NCI-H510A (cell line): ENCODE measurements at regions not wholly inside any gene's neighbourhood (a gene's known extent, or its start where the extent isn't known, plus 50 kb on each side); places are given as distances from the start of the nearest gene placed in this dataset.

ENCODE experiments used
- DNase-seq: peaks from one replicate; lab custom pipeline; 2025; lab: John Stamatoyannopoulos, UW

DNA sequence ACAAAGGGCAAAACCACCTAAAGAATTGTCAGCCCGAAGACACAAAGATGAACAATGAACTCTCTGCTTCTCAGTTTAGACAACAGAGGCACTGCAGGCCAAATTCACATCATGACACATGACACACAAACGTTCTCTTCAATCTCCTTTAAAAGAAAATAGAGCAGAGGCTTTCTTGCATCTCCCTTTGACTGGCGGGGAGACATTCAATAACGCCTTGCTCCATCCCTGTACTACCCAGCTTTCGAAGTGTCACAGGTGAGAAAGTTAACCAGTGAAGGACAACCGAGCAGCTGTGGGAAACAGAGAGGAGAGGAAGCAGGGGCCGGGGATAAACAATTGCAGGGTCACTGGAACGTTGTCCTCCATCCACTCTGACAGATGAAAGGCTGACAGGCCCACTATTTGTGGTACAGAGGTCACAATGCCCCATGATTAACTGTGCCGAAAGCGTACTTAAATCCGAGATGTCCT, 130.8 kb downstream of the PHLDA1 start:
- no peak for DNase-seq

DNA sequence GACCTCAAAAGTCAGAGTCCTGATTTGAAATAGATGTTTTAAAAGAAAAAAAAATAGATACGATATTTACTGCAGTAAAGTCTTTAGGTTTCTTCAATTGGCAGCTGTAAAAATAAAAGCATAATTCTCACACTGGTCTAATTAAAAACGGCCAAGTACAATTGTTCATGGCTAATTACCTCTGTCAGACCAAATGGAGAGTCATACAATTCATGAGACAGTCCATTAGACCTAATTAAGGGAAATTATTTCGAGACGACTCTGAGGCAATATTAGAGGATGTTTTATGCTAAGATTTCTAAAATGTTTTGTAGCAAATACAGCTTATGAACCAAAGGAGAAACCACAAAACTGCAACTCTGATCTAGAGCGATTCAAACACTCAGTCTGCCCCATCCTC, 131.3 kb downstream of the PHLDA1 start:
- no peak for DNase-seq

DNA sequence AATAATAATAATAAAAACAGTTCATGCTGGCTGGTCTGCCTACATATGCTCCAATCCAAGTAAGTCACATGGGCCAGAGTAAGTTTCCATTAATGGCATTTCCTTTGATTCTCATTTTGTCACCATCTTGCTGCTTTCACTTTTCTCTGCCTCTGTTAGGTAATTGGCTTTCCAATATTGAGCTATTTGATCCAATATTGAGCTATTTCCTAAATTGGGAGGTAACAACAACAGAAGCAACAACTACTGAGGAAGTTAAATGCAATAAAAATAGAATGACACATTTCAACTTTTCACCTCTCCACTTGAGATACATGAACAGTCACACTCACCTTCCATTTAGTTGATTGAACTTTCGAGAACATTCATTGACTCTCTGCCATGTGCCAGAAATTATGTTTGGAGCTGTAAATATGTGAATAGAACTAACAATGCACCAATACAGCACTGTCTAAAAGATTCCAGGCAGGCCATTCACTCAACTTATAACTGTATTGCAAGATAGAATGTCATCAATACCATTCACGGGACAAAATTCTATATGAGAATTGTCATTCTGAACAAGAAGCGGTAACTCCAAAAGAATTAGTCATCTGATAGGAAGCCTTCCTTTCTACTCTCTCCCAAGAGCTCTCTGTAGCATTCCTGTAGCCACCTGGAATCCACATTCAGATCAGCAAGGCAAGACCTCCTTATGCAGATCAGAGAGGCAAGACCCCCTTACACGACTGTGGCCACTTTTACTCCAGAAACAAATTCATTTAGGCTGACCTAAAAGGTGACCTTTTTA, 136.4 kb downstream of the PHLDA1 start:
- DNase-seq, result no peak

- DNase-seq, result no peak
These were observed 137.8 kb downstream of the PHLDA1 start for GRCh38 chr12:75893765-75894164.

- no peak for DNase-seq
These were observed 138.7 kb downstream of the PHLDA1 start for GRCh38 chr12:75892731-75893408.

GRCh38 chr12:75891072-75891471, 140.5 kb downstream of the PHLDA1 start:
- no peak for DNase-seq

DNA sequence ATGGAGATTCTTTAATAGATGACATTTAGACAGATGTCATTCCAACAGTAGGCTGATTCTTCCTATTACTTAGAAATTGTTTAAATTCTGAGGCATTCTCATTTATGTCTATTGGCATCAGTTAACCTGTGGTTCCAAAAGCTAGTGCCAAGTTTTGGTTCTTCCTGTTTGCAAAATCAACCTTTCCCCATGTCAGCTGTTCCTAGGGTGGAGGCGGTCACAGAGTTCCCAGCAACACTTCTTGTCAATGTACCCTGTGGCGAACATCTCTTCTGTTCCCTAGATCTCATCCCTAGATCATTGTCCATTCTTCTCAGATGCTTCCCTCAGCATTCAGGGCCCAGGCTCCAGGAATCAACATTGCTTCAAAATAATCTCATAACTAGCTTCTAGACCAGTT, 140.9 kb downstream of the PHLDA1 start:
- no peak for DNase-seq

- DNase-seq, result no peak
These were observed 141.4 kb downstream of the PHLDA1 start for GRCh38 chr12:75890141-75890540.

- DNase-seq, result no peak
These were observed 142.5 kb downstream of the PHLDA1 start for GRCh38 chr12:75888874-75889613.

- no peak for DNase-seq
These were observed 143.2 kb downstream of the PHLDA1 start for GRCh38 chr12:75888399-75888798.

DNA sequence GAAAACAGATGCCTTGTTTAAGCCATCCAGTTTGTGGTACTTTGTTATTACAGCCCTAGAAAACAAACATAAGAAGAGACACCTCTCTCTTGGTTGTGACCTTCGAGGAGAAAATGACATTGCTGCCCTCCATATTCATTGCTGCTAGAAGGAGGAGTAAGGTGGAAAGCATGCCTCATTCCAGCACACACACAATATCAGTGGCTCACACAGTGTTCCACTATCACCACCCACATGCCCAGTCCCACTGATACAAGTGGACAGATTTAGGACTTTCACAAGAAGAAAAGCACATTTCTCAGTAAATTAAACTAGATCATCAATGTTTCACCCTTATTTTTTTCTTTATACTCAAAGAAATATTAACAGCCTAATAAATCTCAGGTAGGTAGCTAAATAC, 143.6 kb downstream of the PHLDA1 start:
- no peak for DNase-seq

DNA sequence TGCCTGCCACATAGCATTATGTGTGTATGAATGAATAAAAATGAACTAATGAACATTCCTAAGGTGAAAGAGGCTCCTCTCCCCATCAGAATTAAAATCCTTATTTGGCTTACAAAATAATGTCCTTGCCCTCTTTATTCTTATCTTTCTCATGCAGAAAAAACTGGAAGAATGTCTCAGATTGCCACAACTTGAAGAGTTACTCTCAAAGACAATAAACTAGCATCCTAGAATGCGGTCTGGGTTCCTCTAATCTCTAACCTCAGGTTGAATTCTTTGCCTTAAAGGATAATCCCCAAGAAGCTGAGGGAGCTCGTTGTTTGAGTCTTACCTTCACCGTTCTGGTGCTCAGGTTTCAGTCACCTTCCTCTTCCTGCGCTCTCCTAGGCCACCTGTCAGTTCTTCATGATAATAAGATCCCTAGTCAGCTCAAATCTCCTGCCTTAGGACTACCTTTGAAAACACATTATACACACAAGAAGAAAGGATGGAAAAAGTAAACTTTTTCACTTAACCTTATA, 147.1 kb downstream of the PHLDA1 start:
- no peak for DNase-seq

- no peak for DNase-seq
These were observed 148.3 kb downstream of the PHLDA1 start for GRCh38 chr12:75883241-75883640.

- DNase-seq, result no peak
These were observed 149.2 kb downstream of the PHLDA1 start for GRCh38 chr12:75882421-75882820.

GRCh38 chr12:75881920-75882319, 149.7 kb downstream of the PHLDA1 start:
- no peak for DNase-seq

DNA sequence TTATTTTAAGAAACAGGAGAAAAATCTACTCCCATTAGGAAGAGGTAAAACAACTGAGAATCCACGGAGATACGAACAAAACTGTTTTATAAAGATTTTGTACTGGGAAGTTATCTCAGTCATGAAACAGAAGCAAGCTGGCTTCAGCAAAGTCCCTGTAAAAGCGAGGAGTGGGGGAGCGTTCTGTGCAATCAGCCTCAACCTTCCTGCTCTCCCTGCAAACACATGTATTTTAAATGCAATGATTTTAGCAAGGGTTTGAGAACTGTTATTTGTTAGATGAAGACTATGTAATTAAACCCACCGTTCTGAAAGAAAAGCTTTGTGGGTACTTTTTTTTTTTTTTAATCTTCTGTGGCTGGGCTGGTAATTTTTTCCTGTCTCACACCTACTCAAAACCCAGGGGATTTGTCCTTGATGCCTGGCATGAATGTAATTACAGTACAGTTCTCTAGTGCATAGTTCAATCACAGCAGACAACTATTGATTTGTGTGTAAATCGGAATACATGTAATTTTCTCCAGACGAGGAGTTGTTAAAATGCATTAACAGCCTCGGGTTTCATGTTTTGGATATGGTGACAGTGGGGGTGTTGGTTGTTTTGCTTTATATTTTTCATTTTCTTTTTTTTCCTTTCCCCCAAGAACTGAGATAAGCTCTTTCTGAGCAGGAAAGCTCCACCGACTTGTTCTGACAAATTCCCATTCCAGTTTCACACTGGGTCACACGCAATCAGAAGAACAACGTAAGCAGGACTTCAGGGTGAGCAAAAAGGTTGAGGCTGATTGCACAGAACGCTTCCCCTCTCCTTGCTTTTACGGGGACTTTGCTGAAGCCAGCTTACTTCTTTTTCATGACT, 153.6 kb downstream of the PHLDA1 start:
- DNase-seq, result no peak

- no peak for DNase-seq
These were observed 154.5 kb downstream of the PHLDA1 start for GRCh38 chr12:75876832-75877762.

GRCh38 chr12:75874441-75874840, 157.1 kb downstream of the PHLDA1 start:
- DNase-seq, result no peak

DNA sequence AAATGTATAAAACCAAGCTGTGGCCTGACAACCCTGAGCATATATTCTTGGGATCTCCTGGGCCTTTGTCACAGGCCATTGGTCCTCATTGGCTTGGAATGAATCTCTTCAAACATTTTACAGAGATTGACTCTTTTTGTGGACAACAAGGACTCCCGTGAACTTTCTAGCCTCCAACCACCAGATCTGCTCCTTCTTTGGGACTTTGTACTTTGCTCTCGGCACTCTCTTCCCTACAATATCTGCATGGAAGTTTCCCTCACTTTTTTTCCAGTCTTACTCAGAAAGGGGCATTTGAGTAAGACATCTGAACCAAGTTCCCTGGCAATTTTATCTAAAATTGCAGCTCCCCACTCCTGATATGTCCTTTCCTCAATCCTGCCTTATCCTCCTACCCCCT, 158.8 kb downstream of the PHLDA1 start:
- DNase-seq, result no peak

DNA sequence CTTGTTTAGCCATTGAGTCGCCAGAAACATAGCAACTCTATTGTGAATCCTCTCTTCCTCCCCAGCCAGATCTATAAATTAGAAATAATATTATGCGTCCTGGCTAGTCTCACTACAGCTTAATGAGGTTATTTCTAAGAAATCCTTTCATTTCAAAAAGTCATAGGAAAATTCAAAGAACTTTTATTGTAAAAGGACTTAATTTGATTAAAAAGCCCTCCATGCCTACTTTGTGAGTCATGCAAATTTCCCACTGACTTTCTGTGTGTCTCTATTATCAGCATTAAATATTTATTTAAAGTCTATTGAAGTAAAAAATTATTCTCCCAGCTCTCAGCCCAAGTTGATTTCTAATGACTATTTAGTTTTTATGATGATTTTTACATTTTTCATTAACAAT, 160.7 kb downstream of the PHLDA1 start:
- DNase-seq, result no peak

- DNase-seq, result no peak
These were observed 163.1 kb downstream of the PHLDA1 start for GRCh38 chr12:75868501-75868900.
